ENCODE measurements at regions not wholly inside any gene's neighbourhood (a gene's known extent, or its start where the extent isn't known, plus 50 kb on each side); places are given as distances from the start of the nearest gene placed in this dataset.
"Not testable (repeated sequence)": the region's sequence is repeated elsewhere in the genome, so short reads cannot be mapped to it uniquely, and the experiment has no call there.

GRCh38 chr17:14427900-14428647, 127.2 kb downstream of the HS3ST3B1 start:
- no peak for DNase-seq (ENCODE audit: low read depth)

- DNase-seq (ENCODE audit: low read depth), result not testable (repeated sequence)
Measured at GRCh38 chr17:14423156-14423555, 122.3 kb downstream of the HS3ST3B1 start.

GRCh38 chr17:14417336-14417735, 116.5 kb downstream of the HS3ST3B1 start:
- DNase-seq (ENCODE audit: low read depth), result no peak

DNA sequence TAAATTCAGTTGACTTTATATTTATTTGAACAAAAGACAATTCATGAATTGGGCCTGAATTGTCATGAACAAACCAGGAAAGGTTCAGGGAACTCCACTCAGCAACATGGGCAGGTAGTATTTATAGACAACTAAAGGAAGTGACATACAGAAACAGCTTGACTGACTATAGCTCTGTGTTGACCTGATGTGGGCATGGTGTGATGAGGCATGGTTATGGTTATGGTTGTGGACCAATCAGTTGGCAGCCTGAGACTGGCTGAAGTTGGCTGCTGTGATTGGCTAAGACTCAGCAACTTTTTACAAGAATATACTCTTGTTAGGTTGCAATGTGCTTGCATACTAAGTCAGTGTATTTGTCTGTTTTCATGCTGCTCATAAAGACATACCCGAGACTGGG, 108.4 kb downstream of the HS3ST3B1 start:
- no peak for DNase-seq (ENCODE audit: low read depth)

DNA sequence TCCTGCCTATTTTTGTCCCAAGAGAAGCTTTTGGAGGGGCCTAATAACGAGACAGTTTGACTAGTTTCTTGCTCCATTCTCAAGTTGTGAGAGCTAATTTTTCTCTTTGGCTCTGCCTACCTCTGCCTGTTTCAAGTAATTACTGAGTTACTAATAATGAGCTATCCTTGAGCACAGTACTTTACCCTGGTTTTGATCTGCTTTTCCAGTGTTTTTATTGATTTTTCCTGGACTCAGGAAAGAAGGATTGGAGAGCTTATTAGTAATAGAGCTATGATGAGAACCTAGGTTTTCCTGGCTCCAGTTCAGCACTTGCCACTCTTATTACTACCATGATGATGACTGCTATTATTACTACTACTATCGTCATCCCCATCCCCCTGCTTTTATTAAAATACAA, 106.7 kb downstream of the HS3ST3B1 start:
- no peak for DNase-seq (ENCODE audit: low read depth)

- DNase-seq (ENCODE audit: low read depth), result no peak
Measured at GRCh38 chr17:14405189-14405588, 104.3 kb downstream of the HS3ST3B1 start.
